GM12872 (cell line): ENCODE measurements at regions not wholly inside any gene's neighbourhood (a gene's known extent, or its start where the extent isn't known, plus 50 kb on each side); places are given as distances from the start of the nearest gene placed in this dataset.

Experiments used
- TF ChIP-seq, protein P1 (sequence below): IDR thresholded peaks from 3 replicates; pipeline ENCODE4 v1.5.1; 2011; ENCODE audit warnings: low read depth, mild to moderate bottlenecking, low read length, moderate library complexity; ENCODE audit not compliant: insufficient read depth

DNA sequence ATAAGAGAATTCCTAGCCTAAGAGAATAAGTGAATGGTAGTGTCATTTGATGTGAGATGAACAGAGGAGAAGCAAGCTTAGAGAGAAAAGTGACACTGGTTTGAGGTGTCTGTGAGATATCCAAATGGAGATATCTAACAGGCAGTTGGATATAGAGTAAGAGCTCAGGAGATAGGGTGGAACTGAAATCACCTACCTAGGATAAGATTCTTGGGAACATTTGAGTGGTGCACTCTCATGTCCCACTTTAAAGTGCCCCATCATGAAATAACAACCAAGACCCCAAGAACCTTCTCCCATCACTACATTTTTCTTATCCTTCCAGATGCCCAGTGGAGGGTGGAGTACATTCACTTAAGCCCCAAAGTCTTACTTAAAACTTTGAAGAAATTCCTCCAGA, 109.0 kb upstream of the MAFB start:
- TF ChIP-seq, protein P1, sequence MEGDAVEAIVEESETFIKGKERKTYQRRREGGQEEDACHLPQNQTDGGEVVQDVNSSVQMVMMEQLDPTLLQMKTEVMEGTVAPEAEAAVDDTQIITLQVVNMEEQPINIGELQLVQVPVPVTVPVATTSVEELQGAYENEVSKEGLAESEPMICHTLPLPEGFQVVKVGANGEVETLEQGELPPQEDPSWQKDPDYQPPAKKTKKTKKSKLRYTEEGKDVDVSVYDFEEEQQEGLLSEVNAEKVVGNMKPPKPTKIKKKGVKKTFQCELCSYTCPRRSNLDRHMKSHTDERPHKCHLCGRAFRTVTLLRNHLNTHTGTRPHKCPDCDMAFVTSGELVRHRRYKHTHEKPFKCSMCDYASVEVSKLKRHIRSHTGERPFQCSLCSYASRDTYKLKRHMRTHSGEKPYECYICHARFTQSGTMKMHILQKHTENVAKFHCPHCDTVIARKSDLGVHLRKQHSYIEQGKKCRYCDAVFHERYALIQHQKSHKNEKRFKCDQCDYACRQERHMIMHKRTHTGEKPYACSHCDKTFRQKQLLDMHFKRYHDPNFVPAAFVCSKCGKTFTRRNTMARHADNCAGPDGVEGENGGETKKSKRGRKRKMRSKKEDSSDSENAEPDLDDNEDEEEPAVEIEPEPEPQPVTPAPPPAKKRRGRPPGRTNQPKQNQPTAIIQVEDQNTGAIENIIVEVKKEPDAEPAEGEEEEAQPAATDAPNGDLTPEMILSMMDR, result no peak

DNA sequence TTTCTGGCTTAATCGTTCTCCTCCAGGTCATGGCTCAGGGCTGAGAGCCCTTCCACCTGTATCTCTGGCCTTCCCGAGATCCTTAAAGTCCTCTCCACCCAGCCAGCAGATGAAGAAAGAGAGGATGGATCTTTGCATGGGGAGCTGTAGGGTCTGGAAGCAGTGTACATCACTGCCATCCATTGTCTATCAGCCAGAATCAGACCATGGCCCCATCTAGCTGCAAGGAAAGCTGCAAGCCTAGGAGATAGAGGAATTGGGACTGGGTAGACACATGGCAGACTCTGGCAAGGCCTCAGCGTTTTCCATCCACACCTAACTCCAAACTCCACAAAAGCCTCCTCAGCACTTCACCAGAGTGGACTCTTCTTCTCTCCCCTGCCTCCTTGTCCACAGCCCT, 113.8 kb upstream of the MAFB start:
- TF ChIP-seq, protein P1, result no peak

DNA sequence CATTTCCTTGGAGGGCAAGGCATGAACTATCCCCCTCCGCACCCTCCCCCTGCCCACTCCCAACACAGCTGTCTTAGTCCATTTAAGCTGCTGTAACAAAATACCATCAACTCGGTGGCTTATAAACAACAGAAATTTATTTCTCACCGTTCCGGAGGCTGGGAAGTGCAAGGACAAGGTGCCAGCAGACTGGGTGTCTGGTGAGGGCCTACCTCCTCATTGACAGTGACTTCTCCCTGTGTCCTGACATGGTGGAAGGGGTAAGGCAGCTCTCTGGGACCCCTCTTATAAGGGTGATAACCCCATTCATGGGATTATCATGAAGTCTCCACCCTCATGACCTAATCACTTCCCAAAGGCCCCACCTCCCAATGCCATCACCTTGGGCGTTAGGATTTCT, 114.3 kb upstream of the MAFB start:
- TF ChIP-seq, protein P1, result no peak

DNA sequence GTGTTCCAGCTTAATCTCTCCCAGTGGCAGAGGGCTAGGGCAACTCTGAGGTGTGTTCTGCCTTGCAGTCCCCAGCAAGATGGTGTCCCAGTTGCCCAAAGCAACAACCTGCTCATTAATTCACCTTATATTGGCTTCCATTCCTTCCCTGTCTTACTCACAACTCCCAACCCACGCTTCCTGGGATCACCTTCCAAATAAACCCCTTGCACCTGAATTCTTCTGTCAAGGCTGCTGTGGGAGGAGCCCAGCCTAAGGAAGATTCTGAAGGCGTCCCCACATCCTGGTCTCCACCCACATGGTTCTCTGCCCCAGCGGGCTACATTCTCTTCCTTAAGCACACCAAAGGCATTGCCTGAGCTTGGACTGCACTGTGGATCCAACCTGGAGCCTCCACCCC, 116.6 kb upstream of the MAFB start:
- TF ChIP-seq, protein P1, result no peak

DNA sequence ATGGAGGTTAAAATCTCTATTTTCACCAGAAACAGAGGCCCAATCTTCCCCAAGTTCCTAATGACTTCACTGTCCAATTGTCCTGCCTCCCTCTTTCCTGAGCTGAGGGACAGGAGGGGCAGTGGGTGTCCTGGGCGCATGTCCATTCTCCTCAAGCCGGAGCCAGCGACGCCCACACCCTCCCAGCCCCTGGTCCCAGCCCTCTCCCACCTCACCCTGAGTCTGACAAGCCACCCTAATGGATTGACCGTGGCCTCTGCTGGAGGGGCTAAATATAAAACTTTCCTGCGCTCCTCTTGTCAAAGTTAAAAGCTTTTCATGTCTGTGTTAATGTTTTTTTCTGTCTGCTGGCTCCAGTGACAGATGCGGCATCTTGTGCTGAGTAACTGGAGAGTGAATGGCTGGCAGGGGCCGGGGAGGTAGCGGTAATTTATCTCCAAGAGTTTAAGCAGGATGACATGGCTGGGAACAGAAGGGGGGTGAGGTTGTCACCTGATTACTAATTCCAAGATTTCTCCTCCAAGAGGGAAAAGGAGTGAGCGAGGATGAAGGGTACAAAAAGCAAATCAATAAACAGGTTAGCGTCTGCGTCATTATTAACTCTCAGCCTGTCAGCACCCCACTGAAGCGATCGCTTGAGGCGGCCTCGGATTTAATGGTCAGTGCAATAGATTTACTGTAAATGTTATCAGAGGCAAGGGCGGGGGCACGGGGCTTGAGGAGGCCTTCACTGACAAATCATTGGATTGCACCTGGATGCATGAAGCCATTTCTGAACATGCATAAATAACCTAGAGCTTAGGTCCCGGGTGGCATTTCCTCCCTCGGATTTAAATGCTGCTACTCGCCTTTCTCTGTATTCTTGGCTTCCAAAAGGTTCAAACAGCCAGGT, 118.1 kb upstream of the MAFB start:
- TF ChIP-seq, protein P1, result no peak

DNA sequence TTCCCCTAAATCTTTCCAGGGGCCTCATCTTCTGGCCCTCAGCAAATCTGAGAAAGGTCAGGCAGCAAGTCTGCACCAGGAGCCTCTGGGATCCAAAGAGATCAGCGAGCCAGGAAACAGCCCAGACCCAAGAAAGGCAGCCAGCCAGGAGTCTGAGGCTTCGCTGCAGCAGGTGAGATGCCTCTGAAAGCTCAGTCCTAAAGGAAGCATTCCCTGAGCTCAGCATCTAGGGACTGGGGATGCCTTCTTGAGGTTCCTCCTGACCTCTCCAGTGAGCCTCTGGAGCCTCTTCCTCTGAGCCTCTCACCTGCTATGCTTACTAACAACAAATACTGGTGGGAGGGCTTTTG, 118.8 kb upstream of the MAFB start:
- TF ChIP-seq, protein P1, result no peak

DNA sequence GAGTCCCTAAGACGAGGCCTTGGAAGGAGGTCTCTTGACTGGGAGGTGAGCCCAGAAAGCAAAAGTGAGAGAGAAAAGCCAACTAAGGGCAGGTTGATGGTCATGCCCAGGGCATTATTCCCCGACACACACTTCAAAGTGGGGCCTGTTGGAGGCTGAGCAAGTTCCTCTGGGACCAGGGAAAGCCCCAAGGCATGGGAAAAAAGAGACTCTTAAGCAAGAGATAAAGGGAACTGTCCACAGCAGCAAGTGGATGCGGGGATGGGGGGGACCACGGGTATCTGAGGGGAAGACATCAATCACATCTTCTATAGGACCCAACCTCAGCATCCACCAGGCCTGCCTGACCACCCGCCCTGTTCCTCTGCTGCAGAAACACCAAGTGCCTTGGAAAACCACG, 119.9 kb upstream of the MAFB start:
- TF ChIP-seq, protein P1, result no peak
